NK-92 treated with Interleukin-12 subunit alpha and Interleukin-12 subunit beta, amount 100 ng/mL, for 24 hours (cell line): ENCODE measurements at regions not wholly inside any gene's neighbourhood (a gene's known extent, or its start where the extent isn't known, plus 50 kb on each side); places are given as distances from the start of the nearest gene placed in this dataset.
"Not testable (repeated sequence)": the region's sequence is repeated elsewhere in the genome, so short reads cannot be mapped to it uniquely, and the experiment has no call there.

Experiments
- DNase-seq: peaks from one replicate; lab custom pipeline; 2025; lab: John Stamatoyannopoulos, UW

DNA sequence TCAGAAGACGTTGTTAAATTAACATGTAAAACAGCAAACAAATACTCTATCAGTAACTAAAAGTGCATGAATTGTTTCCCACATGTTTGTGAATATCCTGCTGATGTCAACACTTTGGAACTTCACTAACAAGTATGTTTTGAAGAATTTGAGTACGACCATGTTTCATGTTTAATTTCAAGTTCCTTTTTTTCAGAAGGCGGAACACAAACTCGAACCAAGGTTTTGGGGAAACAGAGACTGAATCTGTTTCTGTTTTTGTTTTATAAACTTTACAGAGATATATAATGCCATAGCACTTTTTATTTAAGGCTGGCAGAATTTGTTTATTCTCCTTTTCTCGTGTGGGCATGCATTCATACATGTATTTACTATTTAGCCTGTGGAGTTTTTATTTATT lies 509.3 kb upstream of the CITED2 start:
- DNase-seq = no peak

DNA sequence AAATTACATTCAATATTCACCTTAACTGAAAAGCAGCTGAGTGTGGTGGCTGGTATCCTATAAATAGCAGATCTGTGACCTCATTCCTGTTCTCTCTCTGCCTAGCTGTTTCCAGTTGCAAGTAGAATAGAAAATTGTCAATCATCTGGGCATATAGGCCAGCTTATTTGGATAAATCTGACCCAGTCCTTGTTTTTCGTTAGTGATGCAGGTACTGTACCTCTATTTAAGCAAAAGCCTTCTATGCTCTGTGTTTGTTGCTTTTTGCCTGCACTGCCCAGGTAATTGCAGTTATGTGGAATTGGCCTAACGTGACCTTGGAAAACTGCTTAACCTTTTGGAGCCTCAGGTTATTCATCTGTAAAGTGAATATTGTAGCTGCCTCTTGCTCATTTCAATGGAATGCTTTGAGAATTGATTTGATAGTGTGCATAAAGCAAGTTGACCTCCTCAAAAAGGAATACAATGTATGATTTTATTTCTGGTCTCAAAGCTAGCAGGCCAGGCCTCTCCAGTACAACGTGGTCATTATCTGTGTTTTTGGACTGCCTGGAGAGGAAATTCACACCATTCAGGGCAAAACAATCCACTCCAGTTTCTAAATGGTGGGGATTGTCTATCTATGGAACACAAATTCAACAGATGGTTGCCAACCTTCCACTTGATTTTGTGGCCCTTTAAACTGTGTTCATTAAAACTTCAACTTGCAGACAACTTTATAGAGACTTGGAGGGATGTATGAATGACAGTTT lies 508.7 kb upstream of the CITED2 start:
- DNase-seq = no peak

DNA sequence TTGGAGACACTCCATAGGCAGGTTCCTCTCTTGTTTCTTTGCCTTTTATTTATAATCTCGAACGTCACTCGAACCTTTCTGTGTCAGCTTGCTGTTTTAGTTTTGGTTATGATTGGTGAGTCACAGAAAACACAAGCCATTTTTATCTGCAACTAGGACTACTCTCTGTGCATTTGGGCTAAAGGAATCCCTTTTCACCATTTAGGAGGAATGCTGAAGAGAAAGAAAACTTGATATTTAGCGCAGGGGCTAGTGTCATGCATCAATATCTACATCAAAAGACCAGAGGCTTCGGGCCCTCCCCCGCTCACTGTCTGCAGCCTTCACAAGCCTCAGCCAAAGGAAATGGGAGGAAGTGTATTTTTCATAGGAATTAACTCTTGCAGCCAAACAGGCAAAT lies 507.8 kb upstream of the CITED2 start:
- DNase-seq = no peak

DNA sequence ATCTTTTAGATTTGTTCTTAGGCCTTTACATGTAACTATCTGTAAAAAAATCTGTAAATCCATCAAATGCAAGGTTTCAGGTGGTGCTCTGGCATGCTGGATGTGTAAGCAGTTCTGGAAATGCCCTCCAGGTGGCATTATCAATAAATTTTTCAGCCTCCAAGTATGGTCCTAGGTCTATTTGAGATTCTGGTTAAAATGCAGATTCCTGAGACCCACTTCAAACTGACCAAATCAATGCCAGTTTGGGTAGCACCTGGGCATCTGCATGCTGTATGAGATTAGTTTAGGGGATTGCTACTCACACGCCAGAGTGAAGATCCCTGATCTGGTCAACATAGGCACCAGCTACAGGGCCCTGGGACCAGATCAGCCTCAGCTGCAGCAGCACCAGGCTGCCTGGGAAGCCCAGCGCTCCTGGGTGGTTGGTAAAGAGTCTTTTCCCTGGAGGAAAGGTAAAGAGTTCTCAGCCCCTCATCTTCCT lies 507.3 kb upstream of the CITED2 start:
- DNase-seq = no peak

DNA sequence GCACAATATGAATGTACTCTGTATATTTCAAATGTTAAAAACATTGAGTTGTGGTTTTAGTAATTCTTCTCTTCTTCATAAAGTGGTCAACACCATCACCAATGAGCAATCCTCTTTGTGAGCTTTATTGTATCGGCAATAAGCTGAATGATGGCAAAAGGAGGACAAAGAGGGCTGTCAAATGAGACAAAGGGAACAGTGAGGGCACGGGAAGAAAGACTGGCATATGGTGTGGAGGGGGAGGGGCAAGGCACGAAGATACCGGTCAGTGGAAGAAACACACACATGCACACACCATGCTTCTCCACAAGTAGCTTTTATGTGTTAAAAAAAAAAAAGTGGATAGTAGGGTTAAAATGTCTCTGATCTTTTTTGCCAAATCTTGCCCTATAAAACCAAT lies 506.8 kb upstream of the CITED2 start:
- no peak for DNase-seq

DNA sequence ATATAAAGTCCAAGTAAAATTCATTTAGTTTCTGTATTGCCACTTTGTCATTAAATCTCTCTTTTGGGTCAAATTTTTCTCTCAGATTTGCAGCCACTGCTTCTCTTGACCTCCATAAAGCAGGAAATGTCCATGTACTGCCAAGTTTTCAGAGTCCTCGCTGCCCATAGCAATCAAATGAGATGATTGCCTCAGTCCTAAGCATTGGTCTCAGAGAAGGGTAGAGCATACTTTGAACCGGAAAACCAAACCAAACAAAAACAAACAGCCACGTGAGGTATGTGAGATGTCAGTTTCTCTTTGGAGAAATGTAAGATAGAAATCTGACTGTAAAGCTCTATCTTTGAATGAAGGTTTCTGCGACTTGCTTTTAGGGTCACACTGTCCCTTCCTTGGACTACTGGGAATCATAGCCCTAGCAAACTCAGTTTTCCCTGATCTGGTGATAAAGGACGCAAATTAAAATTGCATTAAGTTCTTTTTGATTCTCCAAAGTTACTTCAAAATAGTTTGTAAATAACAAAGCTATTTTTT lies 505.4 kb upstream of the CITED2 start:
- DNase-seq = no peak

DNA sequence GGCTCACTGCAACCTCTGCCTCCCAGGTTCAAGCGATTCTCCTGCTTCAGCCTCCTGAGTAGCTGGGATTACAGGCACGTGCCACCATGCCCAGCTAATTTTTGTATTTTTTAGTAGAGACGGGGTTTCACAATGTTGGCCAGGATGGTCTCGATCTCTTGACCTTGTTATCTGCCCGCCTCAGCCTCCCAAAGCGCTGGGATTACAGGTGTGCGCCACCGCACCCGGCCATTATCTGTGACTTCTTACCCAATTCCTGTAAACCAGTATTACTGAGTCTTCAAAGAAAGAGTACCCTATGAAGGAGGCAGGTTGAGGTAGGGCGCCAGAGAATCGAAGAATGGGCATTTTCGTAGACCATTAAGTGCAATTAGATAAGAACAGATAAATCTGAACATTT lies 504.8 kb upstream of the CITED2 start:
- not testable (repeated sequence) for DNase-seq

DNA sequence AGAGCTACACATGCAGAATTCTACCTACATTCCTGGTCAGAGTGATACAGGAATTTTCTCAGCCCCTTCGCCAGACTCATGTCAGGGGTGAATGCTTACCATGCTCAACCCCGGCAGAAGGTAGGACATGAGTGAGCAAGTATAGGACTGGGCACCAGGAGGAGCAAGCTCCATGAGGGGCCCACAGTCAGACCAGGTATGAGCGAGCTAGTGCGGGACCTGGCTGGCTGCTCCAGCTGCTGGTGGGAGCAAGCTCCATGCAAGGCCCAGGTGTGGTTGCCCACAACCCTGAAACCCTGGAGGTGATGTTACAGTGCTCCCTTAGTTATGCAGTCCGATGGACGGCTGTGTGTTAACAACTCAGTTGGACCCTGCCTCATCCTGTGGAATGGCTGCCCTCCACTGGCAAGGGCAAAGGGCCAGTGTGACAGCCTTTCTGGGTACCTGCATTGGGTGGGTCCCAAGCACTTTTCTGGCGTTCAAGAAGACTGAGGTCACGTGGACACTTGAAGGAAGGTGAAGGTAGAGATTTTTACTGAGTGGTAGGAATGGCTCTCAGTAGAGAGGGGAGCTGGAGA lies 503.5 kb upstream of the CITED2 start:
- DNase-seq = no peak

DNA sequence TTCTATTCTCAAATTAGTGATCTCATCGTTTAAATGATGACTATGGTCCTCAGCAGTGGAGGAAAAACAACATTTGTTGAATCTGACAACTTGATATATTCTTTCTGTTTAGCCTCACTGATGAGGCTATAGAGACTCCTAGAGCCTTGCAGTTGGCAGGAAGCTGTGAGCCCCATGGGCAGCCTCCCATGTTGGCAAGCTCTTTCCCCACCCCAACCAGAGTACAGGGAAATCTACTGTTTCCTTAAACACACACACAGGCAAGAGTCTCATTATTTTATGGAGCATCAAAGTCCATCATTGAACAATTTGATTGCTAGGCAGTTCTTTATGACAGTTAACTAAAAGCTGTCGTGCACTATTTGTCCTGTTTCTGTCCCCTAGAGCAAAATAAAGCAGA lies 498.2 kb upstream of the CITED2 start:
- no peak for DNase-seq

DNA sequence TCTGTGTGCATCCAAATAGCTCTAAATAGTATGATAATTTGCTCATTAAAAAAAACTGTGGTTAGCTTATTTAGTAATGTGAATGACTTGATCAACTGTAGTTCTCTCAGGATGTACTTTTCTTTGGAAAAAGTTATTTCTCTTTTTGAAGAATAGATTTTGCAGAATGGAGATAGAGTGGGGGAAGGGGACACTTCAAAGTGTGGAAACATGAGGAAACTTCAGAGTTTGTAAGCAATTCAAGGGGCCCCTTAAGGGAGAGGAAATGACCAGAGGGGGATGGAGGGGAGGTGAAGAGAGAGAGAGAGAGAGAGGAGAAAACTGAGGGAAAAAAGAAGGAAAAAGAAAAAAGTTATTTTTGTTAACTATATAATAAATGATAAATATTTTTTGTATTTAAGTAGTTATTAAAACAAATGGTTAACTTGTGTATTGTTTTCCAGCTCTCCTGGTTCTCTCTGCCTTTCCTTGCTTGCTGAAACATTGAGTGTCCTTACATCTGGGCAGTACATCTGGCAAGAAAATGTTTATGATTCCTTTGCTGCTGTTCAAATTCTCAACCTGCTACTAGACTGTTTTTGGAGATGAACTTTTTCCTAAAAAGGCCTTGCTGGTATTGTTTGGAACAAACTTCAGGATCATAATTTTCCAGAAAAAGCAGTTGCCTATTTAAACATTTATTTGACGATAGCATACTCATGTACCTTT lies 497.5 kb upstream of the CITED2 start:
- no peak for DNase-seq

DNA sequence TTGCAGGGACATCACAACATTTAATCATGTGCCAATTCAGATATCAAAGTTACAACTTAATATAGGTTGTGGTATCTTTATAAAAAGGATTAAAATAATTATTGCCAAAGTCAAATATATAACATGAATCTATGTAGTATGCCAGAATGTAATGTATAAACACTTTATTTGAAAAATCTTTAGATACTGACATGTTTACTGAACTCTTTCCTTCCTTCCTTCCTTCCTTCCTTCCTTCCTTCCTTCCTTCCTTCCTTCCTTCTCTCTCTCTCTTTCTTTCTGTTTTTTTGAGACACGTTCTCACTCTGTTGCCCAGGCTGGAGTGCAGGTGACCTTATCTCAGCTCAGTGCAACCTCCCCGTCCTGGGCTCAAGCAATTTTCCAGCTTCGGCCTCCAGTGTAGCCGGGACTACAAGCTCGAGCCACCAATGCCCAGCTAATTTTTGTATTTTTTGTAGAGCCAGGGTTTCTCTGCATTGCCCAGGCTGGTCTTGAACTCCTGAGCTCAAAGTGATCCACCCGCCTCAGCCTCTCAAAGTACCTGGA lies 496.8 kb upstream of the CITED2 start:
- no peak for DNase-seq

DNA sequence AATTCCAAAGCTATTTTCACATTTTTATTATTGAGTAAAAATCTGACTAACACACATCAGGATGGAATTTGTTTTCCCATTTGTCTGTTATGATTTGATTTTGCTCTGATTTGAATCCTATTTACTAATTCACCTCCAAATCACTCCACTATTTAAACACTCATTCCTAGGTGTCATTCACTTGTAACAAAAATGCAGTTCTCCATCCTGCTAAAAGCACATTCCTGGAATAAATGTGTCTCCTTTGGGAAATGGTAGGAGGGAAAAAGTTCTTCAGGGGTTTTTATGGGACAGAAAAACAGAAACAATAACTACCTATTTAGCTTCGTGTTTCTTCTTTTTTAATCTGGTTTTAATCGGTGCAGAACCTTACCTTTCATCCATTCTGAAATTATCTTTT lies 494.1 kb upstream of the CITED2 start:
- no peak for DNase-seq

DNA sequence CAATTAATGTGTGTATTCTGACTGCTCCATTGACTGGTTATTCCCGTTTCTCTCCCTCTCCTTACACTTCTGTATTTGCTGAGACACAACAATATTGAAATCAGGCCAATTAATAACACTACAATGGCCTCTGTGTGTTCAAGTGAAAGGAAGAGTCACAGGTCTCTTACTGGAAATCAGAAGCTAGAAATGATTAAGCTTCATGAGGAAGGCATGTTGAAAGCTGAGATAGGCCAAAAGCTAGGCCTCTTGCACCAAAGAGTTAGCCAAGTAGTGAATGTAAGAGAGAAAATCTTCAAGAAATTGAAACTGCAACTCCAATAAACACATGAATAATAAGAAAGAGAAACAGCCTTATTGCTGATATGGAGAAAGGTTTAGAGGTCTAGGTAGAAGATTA lies 489.5 kb upstream of the CITED2 start:
- no peak for DNase-seq

DNA sequence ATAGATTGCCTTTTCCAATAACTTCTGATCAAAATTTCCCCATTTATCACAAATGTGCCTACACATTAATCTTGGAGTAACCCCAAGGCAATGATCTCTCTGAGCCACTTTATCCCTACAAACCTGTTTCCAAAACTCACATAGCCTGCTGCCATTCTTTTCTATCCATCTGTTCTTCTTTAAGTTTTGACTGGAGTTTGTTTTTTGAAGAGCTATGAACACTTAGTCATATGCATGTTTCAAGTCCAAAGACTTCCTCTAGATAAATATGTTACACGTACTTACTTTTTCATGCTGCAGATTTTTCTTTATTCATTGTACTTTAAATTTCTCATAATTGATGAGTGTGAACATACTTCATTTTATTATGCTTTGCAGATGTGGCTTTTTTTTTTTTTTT lies 488.9 kb upstream of the CITED2 start:
- no peak for DNase-seq

DNA sequence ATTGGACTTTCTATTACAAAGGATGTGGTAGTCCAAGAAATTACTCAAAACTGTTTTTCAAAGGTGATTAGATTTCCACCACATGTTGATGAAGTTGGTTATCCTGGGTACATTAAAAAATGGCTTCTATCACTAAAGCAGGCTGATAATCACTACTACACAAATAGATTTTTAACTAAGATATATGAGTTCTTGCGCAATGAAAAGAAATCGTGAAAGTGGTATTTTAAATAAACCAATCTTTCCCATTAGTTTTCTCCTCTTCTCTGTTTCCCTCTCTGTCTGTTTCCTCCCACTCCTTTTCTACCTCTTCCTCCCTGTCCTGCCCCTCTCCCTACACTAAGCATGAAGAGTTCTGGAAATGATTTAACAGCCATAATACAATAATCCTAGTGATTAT lies 487.9 kb upstream of the CITED2 start:
- no peak for DNase-seq

DNA sequence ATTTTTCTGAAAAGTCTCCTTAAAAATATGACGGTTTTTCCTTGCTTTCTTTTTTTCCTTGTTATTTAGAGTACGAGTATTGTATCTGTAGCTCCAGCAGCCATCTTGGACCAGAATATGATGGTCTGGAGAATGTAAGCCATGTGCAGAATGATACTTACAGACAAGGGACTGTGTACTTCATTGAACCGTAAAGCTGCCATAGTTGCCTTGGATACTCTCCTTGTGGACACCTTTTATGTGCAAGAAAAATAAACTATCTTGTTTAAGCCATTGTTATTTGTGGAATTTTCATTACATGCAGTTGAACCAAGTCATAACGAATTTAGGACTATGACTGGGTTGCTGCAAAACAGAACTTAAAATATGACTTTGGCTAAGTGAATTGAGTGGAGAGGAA lies 485.8 kb upstream of the CITED2 start:
- no peak for DNase-seq

DNA sequence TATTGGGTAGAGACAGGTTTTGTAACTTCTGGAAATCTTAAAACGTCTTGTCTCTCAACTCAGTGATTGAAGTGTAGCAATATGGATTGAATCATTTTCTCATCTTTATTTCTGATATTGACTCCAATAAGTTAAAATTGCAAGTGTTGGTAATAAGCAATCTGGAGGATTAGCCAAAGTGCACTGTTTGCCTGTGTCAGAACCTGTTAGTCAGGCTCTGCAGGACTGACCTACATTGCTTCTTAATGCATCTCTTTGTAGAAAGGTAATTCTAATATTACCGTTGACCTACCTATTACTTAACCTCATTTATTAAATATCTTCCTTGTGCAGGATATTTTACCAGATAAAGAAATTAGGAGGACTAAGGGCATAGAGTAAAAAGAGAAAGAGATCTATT lies 484.0 kb upstream of the CITED2 start:
- no peak for DNase-seq

DNA sequence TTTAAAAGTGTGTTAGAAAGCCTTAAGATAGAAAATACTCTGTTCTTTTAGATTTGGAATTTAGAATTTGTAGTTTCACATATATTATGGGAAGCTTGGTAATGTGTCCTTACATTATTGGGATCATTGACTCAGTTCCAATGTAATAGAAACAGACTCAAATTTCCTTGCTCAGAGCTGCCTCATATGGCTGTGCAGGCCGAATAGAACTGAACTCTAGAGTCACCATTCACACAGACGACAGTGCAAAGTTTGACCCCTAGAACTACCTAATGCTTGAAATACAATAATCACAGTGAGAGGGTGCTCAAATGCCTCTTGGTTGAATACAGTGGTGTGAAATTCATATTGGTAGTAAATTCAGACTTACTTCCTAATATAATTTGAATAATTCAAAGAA lies 482.7 kb upstream of the CITED2 start:
- DNase-seq = no peak

DNA sequence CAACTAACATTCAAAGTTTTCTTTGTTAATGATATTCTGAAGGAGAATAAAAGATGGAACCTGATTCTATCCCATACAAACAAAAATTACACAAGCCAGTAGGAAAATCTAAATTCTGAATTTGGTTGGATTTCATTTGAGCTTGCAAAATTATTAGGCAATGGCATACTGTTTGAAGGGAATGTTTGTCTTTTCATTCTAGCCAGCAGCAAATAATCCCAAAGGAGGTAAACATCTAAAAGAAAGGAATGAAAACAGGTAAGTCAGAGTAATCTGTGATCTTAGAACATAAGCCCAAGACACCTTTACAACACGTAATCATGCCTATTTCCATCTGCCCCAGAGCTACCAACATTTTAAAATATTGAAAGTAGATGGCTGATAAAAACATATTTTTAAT lies 482.1 kb upstream of the CITED2 start:
- no peak for DNase-seq

DNA sequence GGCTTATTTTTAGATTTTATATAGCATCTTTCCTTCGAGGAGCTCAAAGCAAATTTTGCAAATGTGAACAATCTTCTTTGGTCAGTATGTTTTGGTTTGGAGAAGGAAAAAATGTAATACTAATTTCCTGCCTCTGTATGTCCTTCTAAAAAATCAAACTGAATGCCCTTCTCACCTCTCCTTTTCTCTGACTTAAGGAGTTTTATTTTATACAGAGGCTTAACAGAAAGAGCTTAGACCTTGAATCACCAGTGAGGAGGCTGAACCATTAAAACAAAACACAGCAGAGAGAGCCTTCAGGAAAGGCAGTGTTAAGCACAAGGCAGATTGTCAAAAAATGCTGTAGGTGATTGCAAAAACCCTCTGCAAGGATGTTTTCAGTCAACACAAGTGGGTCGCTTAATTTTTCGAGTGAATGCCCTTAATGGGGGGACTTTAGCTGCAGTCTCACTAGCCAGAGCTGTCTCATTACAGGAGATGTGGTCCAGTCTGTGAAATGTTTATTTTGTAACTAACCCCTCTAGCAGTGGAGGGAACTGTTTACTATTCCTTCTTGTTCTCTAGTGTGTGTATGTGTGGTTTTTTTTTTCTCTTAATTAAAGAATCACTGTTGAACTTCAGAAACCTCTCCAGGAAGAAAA lies 481.3 kb upstream of the CITED2 start:
- DNase-seq = no peak

DNA sequence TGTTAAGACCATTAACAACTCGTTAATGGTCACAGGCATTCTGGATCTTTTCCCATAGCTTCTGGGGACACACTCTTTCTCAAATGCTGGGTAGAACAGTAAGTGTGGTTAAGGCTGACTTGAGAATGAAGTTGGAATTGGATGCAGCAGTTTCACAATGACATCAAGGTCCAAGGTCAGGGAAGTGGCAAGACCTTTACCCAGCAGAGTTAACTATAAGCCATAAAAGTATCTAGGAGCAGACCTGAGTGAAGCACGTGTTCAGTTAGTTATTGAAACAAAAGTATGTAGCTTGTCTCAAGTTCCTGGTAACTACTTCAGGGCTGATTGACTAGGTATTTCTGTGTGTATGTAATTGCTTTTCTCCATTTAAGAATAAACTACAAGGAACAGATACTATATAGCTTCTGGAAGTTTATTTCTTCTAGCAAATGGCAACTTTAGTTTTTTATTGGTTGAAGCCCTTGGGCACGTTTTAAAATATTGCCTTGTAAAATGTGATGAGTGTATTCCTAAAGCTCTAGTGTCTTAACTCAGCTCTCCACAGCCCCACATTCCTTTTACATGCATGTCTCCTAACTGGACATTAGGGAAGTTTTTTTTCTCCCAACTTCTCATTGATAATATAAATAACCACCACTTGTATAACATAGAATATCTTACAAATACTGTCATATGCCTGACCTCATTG lies 479.0 kb upstream of the CITED2 start:
- DNase-seq = no peak
